GM12865 (cell line): ENCODE measurements at regions not wholly inside any gene's neighbourhood (a gene's known extent, or its start where the extent isn't known, plus 50 kb on each side); places are given as distances from the start of the nearest gene placed in this dataset.

Source experiments
- DNase-seq: peaks from one replicate; pipeline ENCODE4 v3.0.0; 2010; ENCODE audit warnings: low read depth
- H3K4me3 ChIP-seq: 2 replicates; pipeline ENCODE4 v1.5.1; 2011; ENCODE audit warnings: mild to moderate bottlenecking, low read depth, low read length, control low read depth
- CTCF ChIP-seq: IDR thresholded peaks from 2 replicates; pipeline ENCODE4 v1.5.1; 2011; ENCODE audit warnings: low read length, control low read depth, low read depth, inconsistent platforms; ENCODE audit not compliant: insufficient read depth; ENCODE audit errors: missing control alignments

DNA sequence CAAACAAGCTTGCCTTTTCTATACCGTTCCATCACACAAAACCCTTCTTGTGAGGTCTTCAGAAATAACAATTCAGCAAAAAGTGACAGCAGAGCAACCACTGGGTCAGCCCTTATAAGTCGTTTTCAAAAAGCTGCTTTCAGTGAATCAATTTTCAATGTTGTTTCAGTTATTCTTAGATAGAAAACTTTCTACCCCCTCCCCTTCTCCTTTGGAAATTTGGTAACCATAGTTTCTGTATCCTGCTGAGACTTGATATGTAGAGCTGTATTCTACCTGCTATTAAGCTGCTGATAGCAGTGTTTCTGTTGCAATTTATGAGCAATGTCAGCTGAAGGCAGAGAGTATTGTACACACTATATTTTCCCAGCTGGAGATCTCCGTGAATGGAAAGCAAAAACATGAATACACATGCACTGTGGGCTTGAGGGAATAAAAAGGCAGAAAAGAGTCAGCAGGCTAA, 75.7 kb downstream of the ZNF608 start:
- DNase-seq = no peak
- TF ChIP-seq CTCF = no peak
- H3K4me3 ChIP-seq = no peak overlapping the region

DNA sequence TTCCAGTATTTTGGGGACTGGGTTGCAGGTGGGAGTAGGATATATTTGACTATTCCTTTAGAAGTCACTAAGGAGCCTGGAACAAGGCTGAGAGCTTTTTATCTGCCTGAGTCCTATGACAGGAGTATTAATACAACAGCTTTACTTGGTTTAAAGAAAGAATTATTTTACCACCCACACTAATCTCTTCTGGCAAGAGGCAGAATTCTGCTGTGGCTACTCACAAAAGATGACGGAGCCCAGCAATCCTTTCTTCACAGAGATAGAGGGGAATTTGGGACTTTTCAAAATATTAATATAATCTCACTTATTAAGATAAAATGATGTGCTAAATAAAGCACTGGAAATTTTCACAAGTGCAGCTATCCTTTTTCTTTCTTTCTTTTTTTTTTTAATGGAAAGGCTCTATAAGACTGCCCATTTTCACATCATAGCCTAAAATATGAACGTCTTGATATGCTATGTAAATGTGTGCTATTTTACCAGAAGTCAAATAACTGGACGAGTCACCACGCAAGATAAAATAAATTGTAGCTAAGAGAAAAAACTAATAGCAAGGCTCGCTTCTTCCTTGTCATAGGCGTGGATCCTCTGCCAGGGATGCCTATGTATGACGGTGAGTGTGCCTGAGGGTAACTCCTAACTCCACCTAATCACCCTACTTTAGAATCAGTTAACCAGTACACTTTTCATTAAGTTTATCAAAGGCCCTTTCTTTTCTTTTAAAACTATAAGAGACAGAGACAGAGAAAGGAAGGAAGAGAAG, 76.3 kb downstream of the ZNF608 start:
- no peak overlapping the region for H3K4me3 ChIP-seq
- no peak for TF ChIP-seq CTCF
- DNase-seq = no peak

GRCh38 chr5:124669300-124669648, 77.2 kb downstream of the ZNF608 start:
- DNase-seq = no peak
- no peak for TF ChIP-seq CTCF

GRCh38 chr5:124668353-124669299, 77.8 kb downstream of the ZNF608 start:
- TF ChIP-seq CTCF = no peak
- no peak overlapping the region for H3K4me3 ChIP-seq
- no peak for DNase-seq

More at GRCh38 chr5:124669300-124669648, 77.2 kb downstream of the ZNF608 start:
- no peak overlapping the region for H3K4me3 ChIP-seq

DNA sequence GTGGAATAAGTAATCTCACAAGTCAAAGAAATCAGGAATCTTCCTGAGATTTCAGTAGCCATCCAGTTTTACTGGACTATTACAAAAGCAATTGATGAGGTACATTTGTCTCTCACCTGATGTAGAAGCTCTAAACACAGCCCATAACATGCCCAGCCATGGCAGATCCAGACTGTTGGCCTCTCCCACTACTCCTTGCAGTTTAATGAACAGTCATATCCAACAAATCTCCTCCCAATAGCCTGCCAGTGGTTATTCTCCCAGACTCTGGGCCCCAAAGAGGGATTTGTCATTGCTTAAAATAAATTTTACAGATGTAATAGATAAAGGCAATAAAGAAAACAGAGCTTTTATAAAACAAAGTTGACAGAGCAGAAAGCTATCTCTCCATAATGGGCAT, 80.8 kb downstream of the ZNF608 start:
- DNase-seq = no peak
- no peak for TF ChIP-seq CTCF
- H3K4me3 ChIP-seq = no peak overlapping the region

DNA sequence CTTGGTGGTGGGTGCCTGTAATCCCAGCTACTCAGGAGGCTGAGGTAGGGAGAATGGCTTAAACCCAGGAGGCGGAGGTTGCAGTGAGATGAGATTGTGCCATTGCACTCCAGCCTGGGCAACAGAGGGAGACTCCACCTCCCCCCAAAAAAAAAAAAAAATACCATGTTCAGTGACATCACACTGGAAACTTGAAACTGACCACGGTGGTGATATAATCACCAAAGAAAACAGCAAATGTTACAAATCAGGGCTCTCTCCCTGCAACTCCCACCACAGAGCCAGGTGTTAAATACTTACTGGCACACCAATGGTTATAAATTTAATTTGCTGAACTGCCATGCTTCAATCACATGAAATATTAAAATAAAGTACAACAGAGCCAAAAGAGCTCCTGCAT, 81.4 kb downstream of the ZNF608 start:
- no peak overlapping the region for H3K4me3 ChIP-seq
- no peak for TF ChIP-seq CTCF
- no peak for DNase-seq
